Left renal pelvis (tissue), 4 donors: ENCODE measurements at regions not wholly inside any gene's neighbourhood (a gene's known extent, or its start where the extent isn't known, plus 50 kb on each side); places are given as distances from the start of the nearest gene placed in this dataset.
"Not testable (repeated sequence)": the region's sequence is repeated elsewhere in the genome, so short reads cannot be mapped to it uniquely, and the experiment has no call there.

Experiments used
- DNase-seq, 4 donors: peaks; one replicate each; pipeline ENCODE4 v3.0.0-alpha.2; 2013; ENCODE audit warnings: low read depth in 4 of 4, low spot score in 3 of 4

DNA sequence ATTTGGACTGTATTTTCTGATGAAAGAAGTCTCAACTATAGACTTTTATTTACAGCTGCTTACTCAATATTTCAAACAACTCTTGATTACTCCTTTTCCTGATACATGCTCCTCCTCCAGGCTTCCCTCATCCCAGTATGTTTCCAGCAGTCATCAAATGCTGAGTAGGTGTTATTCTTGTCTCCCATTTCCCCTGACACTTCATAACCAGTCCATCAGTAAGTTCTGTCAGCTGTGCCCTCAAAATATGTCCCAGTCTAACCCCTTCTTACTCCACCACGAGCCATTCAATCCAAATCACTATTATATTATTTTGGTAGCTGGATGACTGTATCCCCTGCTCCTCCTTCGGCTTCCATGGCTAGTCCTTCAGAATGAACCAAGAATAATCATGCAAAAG lies 189.1 kb upstream of the DTNA start:
- no peak for DNase-seq

DNA sequence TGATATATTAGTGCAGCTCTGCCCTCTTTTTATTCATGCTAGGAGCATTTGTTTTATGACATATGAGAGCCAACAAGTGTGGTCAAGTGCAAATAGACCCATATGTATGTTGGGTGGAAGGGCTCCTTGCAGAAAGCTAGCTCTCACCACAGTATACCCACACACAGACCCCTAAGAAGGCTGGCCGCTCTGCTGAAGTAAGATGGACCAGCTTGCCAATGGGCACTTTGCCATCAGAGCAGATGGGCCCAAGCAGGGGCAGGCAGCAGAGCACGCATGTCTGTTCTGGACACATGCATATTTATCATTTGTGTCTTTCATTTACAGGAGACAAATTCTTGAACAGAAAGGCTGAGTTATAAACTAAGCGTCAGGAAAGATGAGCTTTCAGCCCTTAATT lies 187.5 kb upstream of the DTNA start:
- DNase-seq, result no peak

DNA sequence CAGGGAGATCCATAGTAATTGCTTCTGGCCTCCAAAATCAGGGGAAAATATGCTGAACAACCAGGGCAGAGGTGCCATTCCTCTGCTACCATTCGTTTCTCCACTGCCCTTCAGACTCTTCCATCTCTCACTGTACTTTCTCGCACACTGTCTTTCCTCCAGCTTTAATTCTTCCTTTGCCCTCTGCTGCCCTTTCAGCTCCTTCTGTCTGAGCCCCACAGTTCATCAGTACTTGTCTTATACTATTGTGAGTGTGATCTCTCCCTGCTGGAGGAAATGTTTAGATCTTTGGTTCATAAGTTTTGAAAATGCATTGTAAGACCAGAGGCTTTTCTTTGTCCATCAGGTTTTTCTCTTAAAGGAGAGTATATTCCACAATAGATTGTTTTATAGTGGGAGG lies 184.9 kb upstream of the DTNA start:
- DNase-seq, result no peak

DNA sequence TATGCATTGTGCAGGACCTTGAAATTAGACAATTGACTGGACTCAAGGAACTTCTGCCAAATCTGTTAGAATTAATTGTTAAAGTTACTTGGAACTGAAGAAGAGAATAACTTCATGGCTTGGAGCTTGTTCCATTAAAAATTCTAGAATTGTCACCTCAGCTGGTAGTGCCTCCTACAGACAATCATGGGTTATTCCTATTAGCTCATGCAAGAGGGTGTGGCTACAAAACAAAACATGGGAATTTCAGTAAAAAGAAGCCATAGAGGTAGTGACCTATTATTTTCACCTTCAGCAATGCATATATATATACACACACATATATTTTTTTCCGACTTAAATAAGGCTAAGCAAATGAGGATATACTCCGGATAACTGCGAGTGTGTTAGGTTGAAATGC lies 181.9 kb upstream of the DTNA start:
- DNase-seq, result no peak

DNA sequence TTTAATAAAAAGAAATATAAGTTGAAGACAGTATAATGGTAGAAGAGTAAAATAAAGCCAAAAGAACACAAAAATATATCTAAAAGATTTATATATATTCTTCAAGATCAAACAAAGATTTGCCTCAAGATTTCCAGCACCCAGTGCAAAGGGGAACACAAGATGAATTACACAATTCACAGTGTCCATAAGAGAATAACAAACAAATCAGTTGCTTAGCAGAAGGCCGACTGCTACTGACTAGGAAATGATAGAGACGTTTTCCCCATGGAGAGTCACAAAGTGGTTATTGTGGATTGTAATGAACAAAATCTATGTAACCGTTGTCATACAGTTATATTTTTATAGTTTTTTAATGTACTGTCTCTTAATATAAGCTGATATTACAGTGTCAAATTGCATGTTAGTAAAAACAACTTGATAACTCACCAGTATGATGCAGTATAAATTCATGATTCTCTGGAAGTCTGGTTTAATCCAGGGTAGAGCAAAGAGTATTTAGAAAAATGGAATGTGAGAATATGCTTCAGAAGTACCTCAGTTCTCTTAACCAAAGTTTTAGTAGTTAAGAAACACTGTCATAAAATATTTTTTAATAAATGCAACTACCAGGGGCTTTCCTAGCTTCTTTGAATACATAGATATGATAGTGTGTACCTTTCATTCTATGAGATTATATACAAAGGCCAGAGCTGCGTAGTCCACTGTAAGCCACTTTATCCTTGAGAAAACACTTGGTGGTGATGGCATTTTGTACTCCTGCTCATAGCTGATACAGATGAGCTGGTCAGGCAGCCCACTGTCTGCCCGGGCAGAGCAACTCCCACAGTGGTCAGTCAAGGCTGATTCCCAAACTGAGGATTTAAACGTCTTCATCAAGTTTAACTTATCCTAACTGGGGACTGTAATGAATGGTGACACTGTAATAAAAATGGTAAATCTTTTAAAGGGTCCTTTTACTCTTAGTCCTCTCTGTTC lies 180.5 kb upstream of the DTNA start:
- DNase-seq, result no peak

DNA sequence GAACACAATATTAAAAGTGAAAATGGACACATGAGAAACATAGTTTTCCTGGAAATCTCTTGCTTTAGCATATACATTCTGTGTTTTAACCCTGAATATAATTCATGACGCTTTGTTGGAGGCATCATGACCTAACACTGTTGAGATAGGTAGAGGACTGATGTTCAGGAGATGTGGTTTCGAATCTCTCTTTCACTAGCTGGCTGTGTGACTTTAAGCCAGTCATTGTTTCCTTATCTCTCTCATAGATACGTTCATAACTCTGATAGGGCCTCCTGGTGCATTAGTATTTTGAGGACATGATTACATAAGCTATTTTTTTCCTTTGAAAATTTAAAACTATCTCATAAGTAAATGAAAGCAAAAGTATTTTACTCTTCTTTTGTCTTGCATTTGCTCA lies 179.0 kb upstream of the DTNA start:
- no peak for DNase-seq

DNA sequence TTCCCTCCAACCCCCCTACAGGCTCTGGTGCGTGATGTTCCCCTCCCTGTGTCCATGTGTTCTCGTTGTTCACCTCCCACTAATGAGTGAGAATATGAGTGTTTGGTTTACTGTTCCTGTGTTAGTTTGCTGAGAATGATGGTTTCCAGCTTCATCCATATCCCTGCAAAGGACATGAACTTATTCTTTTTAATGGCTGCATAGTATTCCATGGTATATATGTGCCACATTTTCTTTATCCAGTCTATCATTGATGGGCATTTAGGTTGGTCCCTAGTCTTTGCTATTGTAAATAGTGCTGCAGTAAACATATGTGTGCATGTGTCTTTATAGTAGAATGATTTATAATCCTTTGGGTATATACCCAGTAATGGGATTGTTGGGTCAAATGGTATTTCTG lies 175.5 kb upstream of the DTNA start:
- DNase-seq, result not testable (repeated sequence)

DNA sequence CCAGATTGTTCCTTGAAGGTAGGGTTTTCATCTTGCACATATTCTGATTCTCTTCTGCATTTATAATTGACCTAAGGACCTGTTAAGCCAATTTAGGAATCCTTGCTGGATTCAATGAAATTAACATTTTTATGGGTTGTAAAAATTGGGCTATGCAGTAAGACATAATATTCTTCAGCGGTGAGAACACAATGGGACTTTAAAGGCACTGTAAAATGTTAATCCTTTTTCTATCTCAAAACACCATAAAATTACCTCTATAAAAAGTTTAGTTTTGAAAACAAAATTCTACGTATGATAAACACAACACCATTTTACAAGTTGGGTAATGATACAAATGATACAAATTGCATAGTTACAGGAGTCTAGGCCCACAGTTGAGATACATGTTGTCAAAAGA lies 169.2 kb upstream of the DTNA start:
- DNase-seq, result no peak

DNA sequence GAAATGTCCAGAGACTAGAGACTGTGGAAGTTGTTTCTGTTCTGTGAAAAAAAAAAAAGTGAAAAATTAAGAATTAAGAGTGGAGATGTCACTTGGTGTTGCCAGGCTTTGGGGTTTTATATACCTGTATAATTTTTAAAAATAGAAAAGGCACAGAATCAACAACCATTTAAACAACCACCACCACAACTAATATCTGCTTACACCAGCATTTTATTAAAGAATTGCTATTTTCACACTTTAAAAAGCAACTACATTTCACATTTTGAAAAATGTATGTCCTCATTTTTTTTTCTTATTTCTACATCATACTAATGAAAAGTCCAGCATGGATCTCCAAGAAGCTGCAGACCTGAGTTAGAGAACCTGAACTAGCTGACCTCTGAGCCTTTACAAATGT lies 167.5 kb upstream of the DTNA start:
- no peak for DNase-seq

DNA sequence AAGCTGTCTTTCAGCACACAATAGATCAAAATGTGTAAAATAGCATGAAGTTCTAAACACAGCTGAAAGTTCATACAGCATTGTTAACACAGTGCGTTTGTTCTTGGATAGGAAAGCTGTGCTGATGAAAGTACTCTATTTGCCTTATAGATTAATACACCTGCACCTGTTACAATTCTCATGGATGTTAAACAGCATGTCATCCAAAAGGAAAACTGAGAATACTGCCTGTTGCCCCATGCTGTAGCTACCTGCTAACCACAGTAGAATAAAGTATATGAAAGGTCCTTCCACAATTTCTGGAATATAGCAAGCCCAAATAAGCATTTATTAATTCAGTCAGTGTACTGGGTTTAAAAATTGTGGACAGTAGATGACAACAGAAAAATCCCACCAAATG lies 166.7 kb upstream of the DTNA start:
- DNase-seq, result no peak

DNA sequence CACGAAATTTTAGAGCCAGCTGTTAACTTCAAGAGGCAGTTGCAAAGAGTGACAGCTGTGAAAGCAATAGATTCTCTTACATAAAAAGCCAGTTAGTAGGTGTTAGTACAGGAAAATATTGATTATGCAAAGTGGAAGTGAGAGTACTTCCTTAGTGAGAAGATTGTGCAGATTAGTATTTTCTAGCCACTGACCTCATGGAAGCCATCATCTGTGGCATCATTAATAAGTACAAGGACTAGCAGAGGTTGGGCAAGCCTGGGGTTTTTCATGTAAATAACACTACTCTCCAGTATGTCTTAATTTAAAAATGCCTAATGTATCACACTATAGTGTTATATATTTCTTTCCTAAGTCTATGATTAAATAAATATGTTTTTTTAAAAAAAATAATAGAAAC lies 166.2 kb upstream of the DTNA start:
- DNase-seq, result no peak

DNA sequence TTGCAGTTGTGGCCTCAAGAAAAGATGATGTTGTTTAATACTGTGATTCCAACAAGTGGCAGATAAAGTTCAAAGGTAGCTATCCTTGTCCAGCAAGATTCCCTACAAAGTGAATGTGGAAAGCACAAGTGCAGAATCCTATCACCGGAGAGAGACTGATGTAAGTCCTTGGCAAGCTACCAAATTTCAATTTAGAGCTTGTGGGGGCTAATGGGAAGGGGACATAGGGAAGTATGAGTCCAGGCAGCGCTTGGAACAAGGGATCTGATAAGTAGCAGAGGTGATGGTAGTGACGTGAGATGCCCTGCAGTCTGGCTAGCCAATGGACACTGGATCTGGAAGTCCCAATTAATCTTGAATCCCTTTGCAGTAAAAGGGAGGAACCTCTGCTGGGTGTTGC lies 165.2 kb upstream of the DTNA start:
- no peak for DNase-seq

DNA sequence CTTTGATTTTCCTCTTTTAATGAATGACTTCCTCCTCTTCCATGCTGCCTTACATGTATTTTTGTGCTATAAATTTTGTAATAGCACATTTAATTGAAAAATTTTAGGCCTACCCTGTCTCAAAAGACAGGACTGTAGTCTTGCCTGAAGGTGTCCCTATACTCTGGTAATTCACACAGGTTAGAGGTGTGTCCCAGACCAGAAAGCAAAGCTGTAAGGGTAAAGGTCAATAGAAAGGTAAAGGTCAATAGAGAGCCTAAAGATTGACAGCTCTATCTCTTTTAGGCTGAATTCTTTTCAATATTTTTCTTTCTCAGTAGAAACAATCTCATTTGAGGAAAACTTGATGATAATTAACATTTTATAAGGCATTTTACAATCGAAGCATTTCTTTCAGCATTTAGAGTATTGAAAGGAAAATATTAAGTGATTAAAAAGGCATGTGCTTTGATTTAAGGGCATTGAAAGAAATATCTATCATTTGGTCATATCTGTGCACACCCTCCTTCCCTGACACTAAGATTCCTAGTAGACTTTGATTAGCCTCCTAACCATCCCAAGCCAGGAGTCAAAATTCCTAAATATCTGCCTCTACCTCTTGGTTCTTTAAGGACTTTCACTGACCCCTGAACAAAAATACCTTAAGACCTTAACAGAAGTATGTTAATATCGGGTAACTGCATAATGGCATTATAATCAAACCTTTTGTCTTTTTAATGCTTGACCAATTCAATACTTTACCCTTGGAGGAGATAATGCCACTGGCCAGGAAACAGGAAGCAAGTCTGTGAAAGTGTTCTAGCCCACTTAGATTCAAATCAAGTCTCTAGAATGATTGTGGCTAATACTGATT lies 161.8 kb upstream of the DTNA start:
- no peak for DNase-seq

DNA sequence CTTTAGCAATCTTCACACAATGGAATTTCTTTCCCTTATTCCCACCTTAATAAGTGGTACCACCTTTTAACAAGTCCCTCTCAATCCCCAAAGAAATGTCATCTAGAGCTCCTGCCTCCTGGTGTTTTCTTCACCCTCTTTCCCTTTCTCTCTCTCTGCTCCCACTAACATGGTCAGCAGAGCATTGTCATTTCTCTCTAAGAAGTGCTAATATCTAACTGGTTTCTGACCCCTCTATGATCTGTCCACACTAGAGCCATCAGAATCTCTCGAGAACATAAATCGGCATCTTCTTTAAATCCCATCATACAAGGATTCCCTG lies 161.2 kb upstream of the DTNA start:
- DNase-seq, result no peak

DNA sequence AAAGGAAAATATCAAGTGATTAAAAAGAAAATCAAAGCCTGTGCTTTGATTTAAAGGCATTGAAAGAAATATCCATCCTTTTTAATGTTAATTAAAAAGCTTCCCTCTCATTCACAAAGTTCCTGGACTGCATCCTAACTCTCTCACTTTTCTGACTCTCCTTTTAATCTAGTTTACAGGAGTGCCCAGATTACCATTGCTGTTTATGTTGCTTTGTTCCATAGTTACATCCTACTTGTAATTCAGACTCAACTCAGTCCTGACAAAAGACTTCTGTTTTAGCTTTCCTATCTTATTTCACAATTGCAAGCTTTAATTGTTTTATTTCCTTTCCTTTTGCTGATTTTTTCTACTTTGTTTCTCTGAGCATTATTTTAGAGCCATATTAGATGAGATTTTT lies 160.7 kb upstream of the DTNA start:
- no peak for DNase-seq

DNA sequence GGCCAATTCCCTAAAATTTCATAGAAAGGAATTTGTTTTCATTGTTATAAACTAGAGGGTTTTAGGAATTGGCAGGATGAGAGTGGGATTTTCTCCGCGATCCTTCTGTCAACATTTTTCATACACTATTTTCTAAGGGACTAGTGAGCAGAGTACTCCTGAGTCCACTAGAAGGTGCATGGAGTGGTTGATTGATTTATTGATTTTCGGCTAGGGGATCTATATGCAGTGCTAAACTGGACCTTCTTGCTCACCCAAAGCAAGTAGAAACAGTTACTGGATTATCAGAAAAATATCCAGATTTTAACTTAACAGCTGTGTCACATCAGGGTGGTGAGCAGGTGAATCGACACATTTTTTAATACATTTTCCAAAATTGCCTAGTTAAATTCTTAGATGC lies 159.9 kb upstream of the DTNA start:
- no peak for DNase-seq

DNA sequence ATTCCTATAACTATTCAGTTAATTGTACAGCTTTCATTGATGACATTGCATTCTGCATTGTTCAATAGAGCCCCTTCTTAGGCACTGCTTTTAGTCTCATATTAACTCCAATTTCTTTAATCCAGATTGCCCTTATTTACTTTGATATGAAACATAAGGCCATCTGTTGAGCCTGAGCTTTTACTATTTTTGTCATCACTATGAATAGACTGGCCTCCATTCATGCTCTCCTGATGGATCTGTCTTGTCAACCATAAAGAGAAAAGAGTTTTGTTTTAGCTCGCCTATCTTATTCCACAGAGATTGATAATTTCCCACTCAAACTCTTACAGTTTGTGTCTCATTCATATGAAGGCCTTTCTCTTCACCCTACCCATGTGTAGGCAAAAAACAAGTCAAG lies 159.2 kb upstream of the DTNA start:
- DNase-seq, result no peak

DNA sequence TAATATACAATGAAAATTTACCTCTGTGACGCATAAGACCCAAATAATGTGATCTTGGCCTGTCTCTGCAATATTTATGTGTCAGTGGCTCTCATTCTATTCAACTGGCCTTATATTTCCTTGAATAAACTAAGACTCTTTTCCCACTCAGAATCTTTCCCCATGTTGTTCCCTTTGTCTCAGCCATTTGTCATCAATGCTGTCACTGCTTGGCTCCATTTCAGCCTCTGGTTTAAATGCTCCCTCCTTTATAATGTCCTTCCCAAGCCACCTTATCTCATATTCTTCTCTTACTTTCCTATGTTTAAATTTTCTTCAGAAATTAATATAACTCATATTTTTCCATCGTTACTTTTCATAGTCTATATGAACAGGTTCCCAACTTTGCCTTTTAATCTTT lies 158.3 kb upstream of the DTNA start:
- no peak for DNase-seq

DNA sequence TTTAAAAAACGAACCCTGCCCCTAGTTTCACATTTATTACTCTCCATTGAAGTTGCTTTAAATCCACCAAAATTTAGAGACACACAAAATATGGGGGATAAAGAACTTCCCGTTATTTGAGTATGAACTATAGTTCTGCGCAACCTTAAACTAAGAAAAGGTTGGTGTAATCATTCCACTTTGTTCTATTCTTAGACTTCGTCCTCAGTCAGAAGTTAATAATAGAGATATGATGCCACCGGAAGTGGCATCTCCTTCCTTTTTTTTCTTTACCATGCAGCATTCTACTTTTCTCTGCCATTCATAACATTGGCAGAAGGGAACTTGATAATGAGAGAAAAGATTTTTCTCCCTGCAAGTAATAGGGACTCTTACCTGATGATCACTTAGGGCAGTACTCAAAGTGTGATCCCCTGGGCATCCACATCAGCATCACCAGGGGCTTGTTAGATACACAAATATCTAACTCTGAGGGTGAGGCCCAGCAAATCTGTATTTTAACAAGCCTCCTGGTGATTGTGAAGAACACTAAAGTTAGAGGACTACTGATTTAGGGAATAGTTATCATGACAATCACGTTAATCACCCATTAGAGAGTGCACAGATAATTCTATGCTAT lies 147.7 kb upstream of the DTNA start:
- no peak for DNase-seq

DNA sequence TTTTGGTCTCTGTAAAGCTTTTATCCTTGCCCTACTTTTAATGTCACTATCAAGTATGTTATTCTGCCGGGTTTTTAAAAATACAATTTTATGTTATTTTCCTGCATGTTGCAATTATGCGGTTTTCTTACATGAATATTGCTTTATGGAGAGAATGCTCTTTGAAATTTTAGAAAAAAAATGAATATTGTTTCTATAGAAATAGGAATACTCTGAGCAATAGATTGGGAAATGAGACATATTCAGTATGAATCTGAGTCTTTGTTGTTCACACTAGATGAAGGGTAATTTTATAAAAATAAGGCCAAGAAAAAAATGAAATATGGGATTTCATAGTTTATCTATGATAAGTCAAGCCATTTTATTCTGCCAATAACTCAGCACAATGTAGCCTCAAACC lies 142.2 kb upstream of the DTNA start:
- DNase-seq, result no peak

DNA sequence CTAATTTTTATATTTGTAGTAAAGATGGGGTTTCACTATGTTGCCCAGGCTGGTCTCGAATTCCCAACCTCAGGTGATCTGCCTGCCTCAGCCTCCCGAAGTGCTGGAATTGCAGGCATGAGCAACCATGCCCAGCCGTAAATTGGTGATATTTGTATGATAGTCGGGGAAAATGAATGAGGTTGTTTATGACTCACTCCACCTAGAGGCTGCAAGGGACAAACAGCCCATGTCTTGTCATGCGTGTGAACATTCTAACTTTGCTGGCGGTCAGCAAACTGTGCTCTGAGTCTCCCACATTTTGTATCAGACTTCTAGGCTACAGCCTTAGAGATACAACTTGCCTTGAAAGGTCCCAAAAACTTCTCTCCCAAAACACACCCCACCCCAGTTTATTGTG lies 133.5 kb upstream of the DTNA start:
- DNase-seq, result no peak

DNA sequence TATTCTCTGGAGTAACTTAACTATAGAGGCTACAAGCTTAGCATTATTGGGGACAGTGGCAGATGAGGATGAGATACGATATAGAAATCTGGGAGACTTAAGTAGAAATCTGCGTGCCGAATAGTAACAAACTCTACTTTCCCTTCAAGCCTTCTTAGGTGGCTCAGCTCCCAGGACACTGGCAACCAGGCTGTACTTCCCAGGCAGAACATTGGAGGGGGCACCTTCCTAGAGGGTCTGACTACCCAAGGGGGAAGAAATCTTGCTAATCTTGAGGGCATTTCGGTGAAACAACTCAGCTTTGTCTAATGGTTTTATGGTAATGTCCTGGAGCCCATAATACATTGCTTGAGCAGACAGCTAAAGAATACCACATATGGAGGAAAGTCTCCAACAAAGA lies 126.2 kb upstream of the DTNA start:
- no peak for DNase-seq
